HG03460 (cell line): ENCODE measurements at regions not wholly inside any gene's neighbourhood (a gene's known extent, or its start where the extent isn't known, plus 50 kb on each side); places are given as distances from the start of the nearest gene placed in this dataset.
"Not testable (repeated sequence)": the region's sequence is repeated elsewhere in the genome, so short reads cannot be mapped to it uniquely, and the experiment has no call there.

Experiments used
- ATAC-seq: cut with Tn5 transposase; IDR thresholded peaks from one replicate; pipeline ENCODE4 v1.9.1; 2021; ENCODE audit not compliant: unreplicated experiment

GRCh38 chr16:58863761-58864160 lies 129.6 kb upstream of the GOT2 start:
- no peak for ATAC-seq

GRCh38 chr16:58863042-58863441 lies 128.9 kb upstream of the GOT2 start:
- ATAC-seq, result no peak

GRCh38 chr16:58862334-58863021 lies 128.4 kb upstream of the GOT2 start:
- no peak for ATAC-seq

- ATAC-seq, result no peak
Measured at GRCh38 chr16:58859958-58860669, 126.0 kb upstream of the GOT2 start.

GRCh38 chr16:58858577-58858976 lies 124.5 kb upstream of the GOT2 start:
- not testable (repeated sequence) for ATAC-seq

GRCh38 chr16:58855291-58855863 lies 121.3 kb upstream of the GOT2 start:
- no peak for ATAC-seq

- peak; percentile 67 for ATAC-seq
Measured at GRCh38 chr16:58853854-58854791, 120.0 kb upstream of the GOT2 start.

- ATAC-seq, result no peak
Measured at GRCh38 chr16:58850678-58851020, 116.5 kb upstream of the GOT2 start.

GRCh38 chr16:58850019-58850677 lies 116.0 kb upstream of the GOT2 start:
- ATAC-seq, result no peak

- no peak for ATAC-seq
Measured at GRCh38 chr16:58848662-58849002, 114.5 kb upstream of the GOT2 start.

- no peak for ATAC-seq
Measured at GRCh38 chr16:58847902-58848661, 114.0 kb upstream of the GOT2 start.

GRCh38 chr16:58846226-58846625 lies 112.1 kb upstream of the GOT2 start:
- ATAC-seq, result not testable (repeated sequence)

GRCh38 chr16:58843675-58844074 lies 109.6 kb upstream of the GOT2 start:
- ATAC-seq, result peak; percentile 43

- ATAC-seq, result peak; percentile 73
Measured at GRCh38 chr16:58842746-58843145, 108.6 kb upstream of the GOT2 start.

- ATAC-seq, result peak; percentile 62
Measured at GRCh38 chr16:58842156-58842555, 108.0 kb upstream of the GOT2 start.

GRCh38 chr16:58837950-58838349 lies 103.8 kb upstream of the GOT2 start:
- no peak for ATAC-seq

- no peak for ATAC-seq
Measured at GRCh38 chr16:58836427-58836826, 102.3 kb upstream of the GOT2 start.

- ATAC-seq, result no peak
Measured at GRCh38 chr16:58832386-58832895, 98.3 kb upstream of the GOT2 start.

GRCh38 chr16:58831386-58831785 lies 97.3 kb upstream of the GOT2 start:
- ATAC-seq, result no peak
